Parathyroid adenoma (tissue), 2 donors: ENCODE measurements at regions not wholly inside any gene's neighbourhood (a gene's known extent, or its start where the extent isn't known, plus 50 kb on each side); places are given as distances from the start of the nearest gene placed in this dataset.

Source experiments
- H2AFZ ChIP-seq: fragments of 300-600 bp; sonication (generic); one replicate; pipeline ENCODE4 v1.7.0; 2017; ENCODE audit warnings: antibody characterized with exemption, mild to moderate bottlenecking
- H3K27ac ChIP-seq: fragments of 300-600 bp; sonication (generic); one replicate; pipeline ENCODE4 v1.7.0; 2017
- H3K27me3 ChIP-seq: fragments of 300-600 bp; sonication (generic); one replicate; pipeline ENCODE4 v1.7.0; 2017; ENCODE audit warnings: low read length; ENCODE audit not compliant: control insufficient read depth, insufficient read depth
- H3K36me3 ChIP-seq: fragments of 300-600 bp; sonication (generic); one replicate; pipeline ENCODE4 v1.7.0; 2017; ENCODE audit warnings: low read length; ENCODE audit not compliant: control insufficient read depth, insufficient read depth
- H3K4me1 ChIP-seq: fragments of 300-600 bp; sonication (generic); one replicate; pipeline ENCODE4 v1.7.0; 2017; ENCODE audit warnings: control low read depth
- H3K4me2 ChIP-seq: fragments of 300-600 bp; sonication (generic); one replicate; pipeline ENCODE4 v1.7.0; 2017; ENCODE audit warnings: low read length
- H3K4me3 ChIP-seq: fragments of 300-600 bp; sonication (generic); one replicate; pipeline ENCODE4 v1.7.0; 2017; ENCODE audit warnings: low read depth, low read length
- H3K79me2 ChIP-seq: fragments of 300-600 bp; sonication (generic); one replicate; pipeline ENCODE4 v1.7.0; 2017; ENCODE audit warnings: control low read depth
- H3K9ac ChIP-seq: fragments of 300-600 bp; sonication (generic); one replicate; pipeline ENCODE4 v1.7.0; 2017; ENCODE audit warnings: mild to moderate bottlenecking
- H3K9me3 ChIP-seq: fragments of 300-600 bp; sonication (generic); one replicate; pipeline ENCODE4 v1.7.0; 2017; ENCODE audit warnings: low read length; ENCODE audit not compliant: control insufficient read depth
- CTCF ChIP-seq: fragments of 300-600 bp; sonication (generic); IDR thresholded peaks from one replicate; pipeline ENCODE4 v1.7.0; 2017; ENCODE audit warnings: antibody characterized with exemption, mild to moderate bottlenecking
- donor health status: primary hyperparathyroidism.

GRCh38 chr1:30425046-30425445, 298.3 kb downstream of the MATN1 start:
- no peak overlapping the region for H2AFZ ChIP-seq
- no peak for TF ChIP-seq CTCF
- no peak overlapping the region for H3K27ac ChIP-seq
- no peaks in the 10 kb centered on the region for H3K36me3 ChIP-seq
- H3K79me2 ChIP-seq, result no peaks in the 10 kb centered on the region
- no peak overlapping the region for H3K9ac ChIP-seq
- no peak overlapping the region for H3K4me2 ChIP-seq
- H3K4me3 ChIP-seq, result no peak overlapping the region
- no peaks in the 10 kb centered on the region for H3K9me3 ChIP-seq
- H3K4me1 ChIP-seq, result no peaks in the 10 kb centered on the region
- H3K27me3 ChIP-seq, result no peaks in the 10 kb centered on the region

GRCh38 chr1:30423570-30423969, 299.8 kb downstream of the MATN1 start:
- no peaks in the 10 kb centered on the region for H3K27me3 ChIP-seq
- no peak for TF ChIP-seq CTCF
- H3K79me2 ChIP-seq, result no peaks in the 10 kb centered on the region
- H3K4me1 ChIP-seq, result no peaks in the 10 kb centered on the region
- H3K27ac ChIP-seq, result no peak overlapping the region
- no peak overlapping the region for H3K4me3 ChIP-seq
- H3K9ac ChIP-seq, result no peak overlapping the region
- H2AFZ ChIP-seq, result no peak overlapping the region
- H3K9me3 ChIP-seq, result no peaks in the 10 kb centered on the region
- no peak overlapping the region for H3K4me2 ChIP-seq
- no peaks in the 10 kb centered on the region for H3K36me3 ChIP-seq

DNA sequence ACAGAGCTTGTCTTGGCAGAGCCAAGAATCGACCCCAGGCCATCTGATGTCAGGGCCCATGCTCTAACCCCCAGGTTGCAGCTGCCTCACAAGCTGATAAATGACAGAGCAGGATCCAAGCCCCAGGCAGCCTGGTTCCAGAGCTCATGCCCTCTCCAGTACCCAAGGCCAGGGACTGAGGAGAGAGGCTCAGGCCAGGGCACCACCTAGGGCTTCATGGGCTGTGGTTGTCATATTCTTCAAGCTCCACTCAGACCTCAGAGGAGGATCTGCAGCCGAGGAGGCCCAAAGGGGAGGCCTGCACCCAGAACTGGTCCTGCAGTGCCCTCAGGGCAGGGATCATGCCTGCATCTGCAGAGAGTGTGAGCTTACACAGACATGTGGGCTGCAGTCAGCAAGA, 301.1 kb downstream of the MATN1 start:
- Histone ChIP-seq H3K4me1 (no peaks in the 10 kb centered on the region), H3K27me3 (no peaks in the 10 kb centered on the region), H2AFZ (no peak overlapping the region), H3K36me3 (no peaks in the 10 kb centered on the region), H3K4me2 (no peak overlapping the region), H3K79me2 (no peaks in the 10 kb centered on the region), H3K9me3 (no peaks in the 10 kb centered on the region), H3K9ac (no peak overlapping the region), H3K4me3 (no peak overlapping the region), H3K27ac (no peak overlapping the region)
- no peak for TF ChIP-seq CTCF

GRCh38 chr1:30420519-30421050, 302.8 kb downstream of the MATN1 start:
- H3K79me2 ChIP-seq, result no peaks in the 10 kb centered on the region
- no peak for TF ChIP-seq CTCF
- H2AFZ ChIP-seq, result no peak overlapping the region
- H3K9me3 ChIP-seq, result no peaks in the 10 kb centered on the region
- H3K27me3 ChIP-seq, result no peaks in the 10 kb centered on the region
- no peak overlapping the region for H3K4me3 ChIP-seq
- no peaks in the 10 kb centered on the region for H3K4me1 ChIP-seq
- H3K9ac ChIP-seq, result no peak overlapping the region
- H3K27ac ChIP-seq, result no peak overlapping the region
- no peak overlapping the region for H3K4me2 ChIP-seq
- H3K36me3 ChIP-seq, result no peaks in the 10 kb centered on the region

DNA sequence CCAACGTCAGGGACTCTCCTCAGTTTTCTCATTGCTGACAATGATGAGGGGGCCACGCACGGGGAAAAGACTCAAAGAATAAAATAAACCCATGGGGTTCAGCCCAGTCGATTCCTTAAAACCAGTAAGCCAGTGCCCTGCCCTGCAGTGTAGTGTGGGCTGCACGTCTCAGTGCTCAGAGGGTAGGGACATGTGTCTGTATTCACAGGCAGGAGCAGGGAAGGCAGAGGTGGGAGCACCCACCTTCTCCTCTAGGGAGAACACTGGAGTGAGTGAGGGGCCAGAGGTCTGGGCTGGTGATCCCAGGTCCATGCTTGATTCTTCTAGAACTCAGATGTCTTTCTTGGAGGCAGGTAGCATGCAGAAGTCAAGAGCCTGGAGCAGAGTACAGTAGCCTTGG, 303.6 kb downstream of the MATN1 start:
- Histone ChIP-seq H3K9me3 (no peaks in the 10 kb centered on the region), H3K27ac (no peak overlapping the region), H3K4me3 (no peak overlapping the region), H3K4me1 (no peaks in the 10 kb centered on the region), H3K27me3 (no peaks in the 10 kb centered on the region), H3K79me2 (no peaks in the 10 kb centered on the region), H3K9ac (no peak overlapping the region), H2AFZ (no peak overlapping the region), H3K4me2 (no peak overlapping the region), H3K36me3 (no peaks in the 10 kb centered on the region)
- TF ChIP-seq CTCF, result no peak
